ENCODE measurements at regions not wholly inside any gene's neighbourhood (a gene's known extent, or its start where the extent isn't known, plus 50 kb on each side); places are given as distances from the start of the nearest gene placed in this dataset.

DNA sequence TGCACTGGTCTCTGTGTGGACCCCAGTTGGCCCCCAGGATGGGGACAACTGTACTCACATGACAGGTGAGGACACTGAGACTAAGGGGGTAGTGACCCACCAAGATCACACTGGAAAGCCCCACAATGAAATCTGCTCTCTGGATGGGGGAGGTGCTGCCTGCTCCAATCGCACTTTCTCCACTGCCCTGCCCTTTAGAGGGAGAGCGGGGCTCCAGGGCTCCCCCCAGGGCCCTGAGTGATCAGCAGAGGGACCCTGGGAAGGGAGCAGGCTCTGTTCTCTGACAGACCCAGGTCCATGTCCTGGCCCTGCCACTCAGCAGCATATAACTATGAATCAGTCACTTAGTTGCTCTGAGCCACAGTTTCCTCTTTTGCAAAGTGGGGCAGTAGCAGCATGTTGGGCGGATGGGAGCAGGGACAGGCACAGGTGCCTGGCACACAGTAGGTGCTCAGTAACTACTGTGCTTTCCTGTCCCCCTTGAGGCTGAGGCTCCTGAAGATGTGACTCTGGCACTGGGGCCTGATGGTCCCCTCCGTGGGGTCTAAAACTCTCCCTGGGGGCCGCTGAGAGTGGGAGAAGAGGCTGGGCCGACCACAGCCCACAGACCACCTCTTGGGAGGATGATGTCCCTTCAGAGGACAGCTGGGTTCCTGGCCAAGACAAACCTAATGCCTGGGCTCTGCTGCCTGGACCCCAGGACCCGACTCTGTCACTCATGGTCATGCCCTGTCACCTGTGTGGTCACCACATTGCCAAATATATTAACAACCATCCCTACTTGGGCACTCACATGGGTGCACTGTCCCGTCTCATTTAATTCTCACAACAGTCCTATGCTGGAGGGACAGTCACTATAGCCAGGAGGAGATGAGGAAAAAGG lies 222.7 kb downstream of the PTPRU start:
- Mint-ChIP-seq H3K4me1 (no peaks in the 10 kb centered on the region), H3K9me3 (ENCODE audit: low read depth) (no peaks in the 10 kb centered on the region), H3K36me3 (no peaks in the 10 kb centered on the region), H3K27ac (no peak overlapping the region), H3K27me3 (peaks cover 2% of the 10 kb centered on the region), H3K4me3 (no peak overlapping the region)
- no peak for DNase-seq
- CTCF ChIA-PET: no interaction called here
- ATAC-seq: no peak

DNA sequence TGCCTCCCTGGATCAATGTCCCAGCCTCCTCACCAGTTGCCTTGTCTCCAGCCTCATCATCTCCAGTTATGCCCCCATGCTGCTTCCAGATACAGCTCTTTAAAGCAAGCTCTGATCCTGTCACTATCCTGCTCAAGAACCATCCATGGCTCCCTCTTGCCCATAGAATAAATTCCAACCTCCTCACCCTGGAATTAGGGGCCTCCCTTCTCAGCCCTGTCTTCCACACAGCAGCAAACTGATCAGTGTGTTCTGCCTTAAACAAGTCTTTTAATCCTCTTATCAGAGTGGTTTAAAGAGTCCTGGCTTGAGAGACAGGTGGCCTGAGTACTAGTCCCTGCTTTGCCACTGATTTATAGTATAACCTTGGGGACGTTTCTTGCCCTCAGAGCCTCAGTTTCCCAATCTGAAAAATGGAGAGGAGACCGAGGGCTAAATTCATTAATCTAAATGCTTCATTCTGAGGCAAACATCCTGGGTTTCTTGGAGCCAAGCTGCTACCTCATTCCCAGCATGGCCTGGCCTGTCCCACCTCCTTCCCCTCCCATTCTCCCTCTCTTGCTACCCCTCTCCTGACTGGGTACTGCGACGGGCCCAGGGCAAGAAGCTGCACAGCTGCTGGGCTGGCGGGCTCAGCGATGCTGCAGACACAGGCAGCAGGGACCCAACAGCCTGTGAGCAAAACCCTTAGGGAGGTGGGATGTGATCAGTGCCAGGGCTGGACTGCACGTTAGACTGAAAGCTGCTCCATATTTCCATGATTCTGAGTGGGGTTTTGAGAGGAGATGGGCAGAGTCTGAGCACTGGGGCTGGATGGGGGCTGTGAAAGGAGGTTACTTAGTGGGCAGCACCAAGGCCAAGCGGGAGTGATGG lies 221.4 kb downstream of the PTPRU start:
- no peaks in the 10 kb centered on the region for H3K27me3 Mint-ChIP-seq
- ATAC-seq: no peak

DNA sequence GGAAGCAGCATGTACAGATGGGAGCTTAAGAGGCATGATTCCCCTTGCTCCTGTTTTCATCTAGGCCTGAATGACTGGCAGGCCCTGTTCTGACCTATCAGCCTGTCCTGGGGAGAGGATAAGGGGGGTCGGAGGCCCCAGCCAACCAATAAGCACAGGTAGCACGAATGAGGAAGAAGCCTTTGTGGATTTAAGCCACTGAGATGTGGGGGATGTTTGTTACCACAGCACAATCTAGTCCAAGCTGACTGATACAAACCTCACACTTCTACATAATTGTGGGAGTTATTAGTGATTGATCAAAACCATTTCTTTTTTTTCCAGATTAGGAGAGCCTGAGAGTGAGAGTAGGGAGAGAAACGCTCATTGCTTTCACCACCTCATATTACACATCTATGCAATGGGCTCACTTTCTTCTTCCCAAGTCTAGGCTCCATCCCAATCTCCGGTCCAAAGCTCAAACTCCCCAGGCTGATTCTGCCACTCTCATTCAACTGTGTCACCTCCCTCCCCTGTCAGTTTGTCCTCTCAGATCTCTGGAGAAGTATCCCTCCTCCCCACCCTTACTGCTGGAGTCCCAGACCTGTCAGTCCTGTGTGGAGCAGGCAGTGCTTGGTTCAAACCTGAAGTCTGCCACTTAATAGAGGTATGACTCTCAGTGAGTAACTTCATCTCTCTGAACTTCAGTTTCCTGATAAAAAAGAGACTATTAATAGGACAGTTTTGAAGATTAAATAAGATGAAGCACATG lies 220.5 kb downstream of the PTPRU start:
- Mint-ChIP-seq H3K4me3 (no peak overlapping the region), H3K27ac (no peak overlapping the region), H3K36me3 (no peaks in the 10 kb centered on the region), H3K4me1 (no peaks in the 10 kb centered on the region), H3K9me3 (ENCODE audit: low read depth) (no peaks in the 10 kb centered on the region), H3K27me3 (no peaks in the 10 kb centered on the region)
- CTCF ChIA-PET: no interaction called here
- no peak for ATAC-seq
- DNase-seq: no peak

More for the DNA sequence above, 221.4 kb downstream of the PTPRU start:
- H3K9me3 Mint-ChIP-seq (ENCODE audit: low read depth): no peaks in the 10 kb centered on the region
- H3K4me1 Mint-ChIP-seq: no peaks in the 10 kb centered on the region
- no peak overlapping the region for H3K27ac Mint-ChIP-seq
- no peak for DNase-seq
- H3K4me3 Mint-ChIP-seq: no peak overlapping the region
- CTCF ChIA-PET: no interaction called here
- no peaks in the 10 kb centered on the region for H3K36me3 Mint-ChIP-seq

DNA sequence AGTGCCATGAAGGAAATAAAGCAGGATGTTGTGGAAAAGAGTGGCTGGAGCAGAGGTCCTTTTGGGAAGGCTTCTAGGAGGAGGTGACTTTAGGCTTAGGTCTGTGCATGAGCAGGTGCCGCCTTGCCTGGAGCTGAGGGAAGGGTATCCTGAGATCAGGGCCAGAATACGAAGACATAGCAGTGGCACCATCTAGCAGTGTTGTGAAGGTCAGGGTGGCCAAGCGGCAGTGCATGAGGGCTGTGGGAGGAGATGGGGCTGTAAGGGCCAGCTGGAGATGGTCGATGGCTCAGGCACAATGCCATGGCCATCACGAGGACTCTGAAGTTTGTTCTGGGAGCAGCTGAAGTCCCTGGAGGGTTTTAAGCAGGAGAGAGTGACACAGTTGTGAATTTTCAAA lies 219.5 kb downstream of the PTPRU start:
- no peaks in the 10 kb centered on the region for H3K27me3 Mint-ChIP-seq
- H3K27ac Mint-ChIP-seq: no peak overlapping the region
- ATAC-seq (no peak), DNase-seq (no peak)
- H3K4me1 Mint-ChIP-seq: no peaks in the 10 kb centered on the region
- CTCF ChIA-PET: no interaction called here
- no peak overlapping the region for H3K4me3 Mint-ChIP-seq
- no peaks in the 10 kb centered on the region for H3K9me3 Mint-ChIP-seq (ENCODE audit: low read depth)
- no peaks in the 10 kb centered on the region for H3K36me3 Mint-ChIP-seq

DNA sequence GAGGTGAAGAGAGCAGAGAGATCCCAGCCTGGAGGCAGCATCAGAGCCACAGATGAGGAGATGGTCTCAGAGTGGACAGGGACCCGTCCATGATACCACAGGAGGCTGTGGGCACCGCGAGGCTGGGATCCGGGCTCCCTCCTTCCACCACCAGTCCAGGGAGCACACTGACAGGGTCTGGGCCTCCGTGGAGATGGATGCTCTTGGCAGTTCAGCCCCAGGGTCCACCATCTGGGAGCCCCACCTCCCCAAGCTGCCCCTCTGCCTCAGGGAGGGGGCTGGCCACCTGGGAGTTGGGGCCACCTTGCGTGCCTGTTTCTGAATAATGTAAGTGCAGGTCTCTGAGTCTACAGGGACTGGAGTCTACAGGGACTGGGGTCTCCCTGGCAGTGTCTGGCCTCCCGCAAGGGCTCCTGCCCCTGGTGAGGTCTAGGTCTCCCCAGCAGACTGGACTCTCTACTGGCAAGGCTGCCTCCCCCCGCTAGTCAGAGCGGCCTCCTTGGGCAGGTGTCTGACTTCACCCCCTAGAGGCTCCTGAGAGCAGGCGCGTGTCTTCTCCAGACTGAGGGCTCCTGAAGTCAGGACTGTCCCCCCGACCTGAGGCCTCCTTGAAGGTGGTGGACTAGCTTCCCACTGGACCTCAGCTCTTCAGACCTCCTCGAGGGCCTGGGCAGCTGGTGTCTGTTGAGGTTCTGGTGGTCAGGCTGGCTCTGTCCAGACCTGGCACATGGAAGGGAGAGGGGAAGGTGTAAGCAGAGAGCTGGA lies 218.5 kb downstream of the PTPRU start:
- DNase-seq: no peak
- CTCF ChIA-PET: no interaction called here
- Mint-ChIP-seq H3K27me3 (no peaks in the 10 kb centered on the region), H3K4me1 (no peaks in the 10 kb centered on the region), H3K27ac (no peak overlapping the region), H3K36me3 (no peaks in the 10 kb centered on the region), H3K4me3 (no peak overlapping the region), H3K9me3 (ENCODE audit: low read depth) (no peaks in the 10 kb centered on the region)
- ATAC-seq: no peak

DNA sequence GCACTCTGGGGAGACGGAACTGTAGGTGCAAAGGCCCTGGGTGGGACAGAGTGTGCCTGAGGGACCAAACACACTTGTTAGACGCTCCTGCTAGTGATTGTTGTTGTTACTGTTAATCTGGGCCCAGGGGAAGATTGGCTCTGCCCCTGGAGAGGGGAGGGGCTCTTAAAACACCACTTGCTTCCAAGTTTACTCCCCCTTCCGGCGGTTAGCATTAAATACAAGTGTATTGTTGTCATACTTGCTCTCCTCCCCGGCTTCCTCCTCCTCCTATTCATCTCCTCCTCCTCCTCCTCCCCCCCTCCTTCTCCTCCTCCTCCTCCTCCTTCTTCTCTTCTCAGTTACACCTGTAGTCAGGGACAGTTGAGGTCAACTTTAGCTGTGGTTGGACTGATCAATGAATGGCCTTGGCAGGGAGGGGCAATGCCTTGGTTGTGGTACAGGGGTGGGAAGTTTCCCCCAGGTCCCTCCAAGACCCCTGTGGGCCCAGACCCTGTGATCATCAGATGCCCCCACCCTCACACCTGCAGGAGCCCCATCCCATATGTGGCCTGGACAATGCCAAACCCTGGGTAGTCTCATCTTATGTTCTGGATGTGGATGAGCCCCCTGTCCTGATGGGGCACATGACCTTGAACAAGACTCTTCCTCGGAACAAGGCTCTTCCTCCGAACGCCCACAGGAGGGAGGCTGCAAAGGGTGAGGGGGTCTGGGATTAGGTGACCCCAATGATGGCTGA lies 217.3 kb downstream of the PTPRU start:
- ATAC-seq (no peak), DNase-seq (no peak)
- Mint-ChIP-seq H3K4me3 (no peak overlapping the region), H3K4me1 (no peaks in the 10 kb centered on the region), H3K36me3 (no peaks in the 10 kb centered on the region), H3K9me3 (ENCODE audit: low read depth) (no peaks in the 10 kb centered on the region), H3K27me3 (no peaks in the 10 kb centered on the region), H3K27ac (no peak overlapping the region)
- CTCF ChIA-PET: no interaction called here

DNA sequence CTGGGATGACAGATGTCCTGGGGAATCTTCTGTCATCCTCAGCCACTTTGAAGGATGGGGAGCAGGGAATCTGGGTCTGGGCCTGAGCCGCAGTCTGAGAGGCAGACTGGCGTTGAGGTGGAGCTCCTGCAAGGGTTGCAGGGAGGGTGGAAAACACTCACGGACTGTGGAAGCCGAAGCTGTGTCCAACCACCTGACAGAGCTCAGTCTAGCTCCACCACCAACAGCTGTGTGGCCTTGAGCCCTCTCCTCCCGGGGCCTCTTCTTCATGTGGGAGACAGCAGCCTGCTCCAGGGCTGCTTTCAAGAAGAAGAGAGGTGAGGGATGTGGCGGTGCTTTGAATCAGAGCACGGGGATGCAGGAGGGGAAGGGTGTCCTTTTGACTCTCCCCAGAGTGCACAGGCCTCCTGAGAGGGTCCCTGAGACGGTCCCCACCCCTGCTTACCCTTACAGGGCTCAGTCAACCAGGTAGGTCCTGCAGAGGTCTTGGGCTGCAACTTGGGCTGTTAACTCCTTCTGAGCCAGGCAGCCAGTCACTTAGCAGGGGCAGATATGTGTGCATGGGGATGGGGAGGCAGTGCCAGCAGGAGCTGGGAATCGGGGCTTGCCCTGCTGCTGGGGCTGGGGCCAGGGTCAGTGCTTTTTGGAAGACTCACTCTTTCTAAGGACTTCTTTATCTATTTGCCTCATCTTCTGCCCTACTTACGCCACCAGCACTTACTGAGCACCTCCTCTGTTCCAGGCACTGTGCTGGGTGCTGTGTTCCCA lies 216.3 kb downstream of the PTPRU start:
- CTCF ChIA-PET: no interaction called here
- H3K27ac Mint-ChIP-seq: no peak overlapping the region
- H3K27me3 Mint-ChIP-seq: no peaks in the 10 kb centered on the region
- no peak for DNase-seq
- no peak overlapping the region for H3K4me3 Mint-ChIP-seq
- no peak for ATAC-seq
- H3K4me1 Mint-ChIP-seq: no peaks in the 10 kb centered on the region
- H3K9me3 Mint-ChIP-seq (ENCODE audit: low read depth): no peaks in the 10 kb centered on the region
- no peaks in the 10 kb centered on the region for H3K36me3 Mint-ChIP-seq

DNA sequence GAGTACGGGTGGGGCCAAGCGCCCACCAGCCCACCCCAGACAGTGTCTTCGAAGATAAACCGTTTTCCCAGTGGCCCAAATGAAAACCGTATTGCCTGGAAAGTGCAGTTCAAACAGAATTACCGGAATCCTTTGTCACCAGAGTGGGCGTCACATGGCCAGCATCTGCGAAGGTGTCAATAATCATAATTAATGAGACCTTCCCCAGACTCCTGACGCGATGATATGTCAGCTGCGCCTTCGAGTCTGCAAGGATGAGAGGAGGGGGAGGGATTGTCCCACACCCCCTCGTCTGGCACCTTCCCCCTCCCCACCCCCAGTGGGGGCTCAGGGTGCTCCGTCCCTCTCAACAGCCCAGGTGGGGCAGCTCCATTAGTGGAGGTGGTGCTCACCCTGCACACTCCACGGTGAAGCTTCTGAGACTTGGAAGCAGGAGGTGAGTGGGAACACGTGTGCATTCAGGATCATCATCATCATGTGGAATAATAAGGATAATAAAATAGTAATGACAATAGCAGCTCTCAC lies 215.1 kb downstream of the PTPRU start:
- Mint-ChIP-seq H3K4me1 (no peaks in the 10 kb centered on the region), H3K27ac (no peak overlapping the region), H3K9me3 (ENCODE audit: low read depth) (no peaks in the 10 kb centered on the region)

DNA sequence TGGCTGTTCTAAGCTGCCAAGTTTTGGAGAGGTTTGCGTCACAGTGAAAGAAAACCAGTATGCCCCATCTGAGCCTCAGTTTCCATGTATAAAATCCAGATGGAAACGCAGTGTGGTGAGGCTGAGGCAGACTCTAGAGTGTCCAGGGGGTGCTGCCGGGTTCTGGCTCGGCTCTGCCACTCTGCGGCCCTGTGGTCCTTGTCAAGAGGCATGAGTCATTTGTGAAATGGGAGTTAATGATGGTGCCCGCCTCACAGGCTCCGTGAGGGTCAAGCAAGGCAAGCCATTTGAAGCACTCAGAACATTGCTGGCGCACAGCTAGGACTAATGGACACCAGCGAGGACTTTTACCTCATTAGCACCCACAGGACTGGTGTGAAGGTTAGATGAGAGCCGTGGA lies 214.3 kb downstream of the PTPRU start:
- Mint-ChIP-seq H3K27ac (no peak overlapping the region), H3K36me3 (no peaks in the 10 kb centered on the region), H3K4me3 (no peak overlapping the region), H3K9me3 (ENCODE audit: low read depth) (no peaks in the 10 kb centered on the region), H3K27me3 (no peaks in the 10 kb centered on the region), H3K4me1 (no peaks in the 10 kb centered on the region)
- DNase-seq: no peak
- ATAC-seq: no peak
- CTCF ChIA-PET: no interaction called here

More for the DNA sequence above, 215.1 kb downstream of the PTPRU start:
- no peak overlapping the region for H3K4me3 Mint-ChIP-seq
- CTCF ChIA-PET: no interaction called here
- H3K27me3 Mint-ChIP-seq: no peaks in the 10 kb centered on the region
- DNase-seq (no peak), ATAC-seq (no peak)
- no peaks in the 10 kb centered on the region for H3K36me3 Mint-ChIP-seq

DNA sequence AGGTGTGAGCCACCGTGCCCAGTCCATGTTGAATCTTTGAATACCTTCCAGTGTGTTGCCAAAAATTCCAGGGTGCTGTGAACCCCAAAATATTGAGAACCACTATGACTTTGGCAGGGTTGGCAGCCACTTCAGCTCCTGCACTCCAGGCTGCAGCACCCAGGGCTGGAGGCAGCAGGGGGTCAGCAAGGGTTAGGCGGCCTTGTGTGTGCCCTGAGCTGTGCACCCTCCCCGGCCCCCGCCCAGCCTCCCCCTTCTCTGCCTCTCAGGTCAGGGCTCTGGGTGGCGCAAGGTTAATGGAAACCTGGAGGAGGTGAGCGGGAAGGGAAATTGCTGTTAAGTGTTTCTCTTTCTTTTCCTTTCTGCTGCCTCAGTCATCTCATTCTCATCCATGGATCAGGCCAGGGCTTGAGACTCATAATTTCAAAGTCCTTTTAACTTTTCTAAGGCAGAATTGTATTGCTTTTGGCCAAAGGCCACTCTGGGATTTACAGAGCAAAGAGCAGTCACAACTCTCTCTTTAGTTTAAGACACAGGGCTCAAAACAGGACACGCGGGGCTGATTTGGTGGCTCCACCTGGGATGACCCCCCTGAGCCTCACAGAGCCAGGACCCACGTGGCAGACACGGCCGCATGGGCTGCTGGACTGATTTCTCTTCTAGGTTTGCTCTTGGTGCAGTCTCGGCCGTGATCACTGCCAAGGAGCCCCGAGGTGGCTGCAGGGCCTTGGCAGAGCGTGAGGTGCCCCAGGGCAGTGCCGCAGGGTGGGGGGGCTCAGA lies 212.3 kb downstream of the PTPRU start:
- Mint-ChIP-seq H3K27ac (no peak overlapping the region), H3K36me3 (no peaks in the 10 kb centered on the region), H3K9me3 (ENCODE audit: low read depth) (no peaks in the 10 kb centered on the region), H3K4me3 (no peak overlapping the region), H3K4me1 (no peaks in the 10 kb centered on the region), H3K27me3 (no peaks in the 10 kb centered on the region)
- DNase-seq: no peak
- CTCF ChIA-PET: no interaction called here
- no peak for ATAC-seq

DNA sequence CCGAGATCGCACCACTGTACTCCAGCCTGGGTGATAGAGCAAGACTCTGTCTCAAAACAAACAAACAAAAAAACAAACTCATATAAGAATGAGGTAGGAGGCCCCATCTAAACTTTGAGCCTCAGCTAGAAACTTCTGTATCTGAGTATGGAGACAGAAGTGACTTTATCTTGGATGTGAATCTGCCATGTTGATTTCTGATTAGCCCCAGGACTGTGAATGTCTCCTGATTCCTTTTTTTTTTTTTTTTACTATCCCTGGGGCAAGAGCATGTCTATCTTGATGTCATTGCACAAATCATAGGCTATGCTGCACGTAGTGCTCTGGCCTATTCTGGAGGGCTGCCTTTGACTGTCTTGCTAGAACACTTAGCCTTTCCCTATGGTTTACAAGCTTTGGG lies 211.0 kb downstream of the PTPRU start:
- Mint-ChIP-seq H3K27ac (no peak overlapping the region), H3K27me3 (peaks cover 8% of the 10 kb centered on the region), H3K36me3 (no peaks in the 10 kb centered on the region), H3K4me1 (no peaks in the 10 kb centered on the region), H3K4me3 (no peak overlapping the region), H3K9me3 (ENCODE audit: low read depth) (no peaks in the 10 kb centered on the region)
- no peak for ATAC-seq
- DNase-seq: no peak
- CTCF ChIA-PET: no interaction called here

Measured in activated CD8-positive, alpha-beta memory T cell treated with anti-CD3 and anti-CD28 coated beads, Interleukin-2, amount 10 ng/mL, durations not matched to agents 7 days and 5 days (primary cell).